ENCODE measurements at regions not wholly inside any gene's neighbourhood (a gene's known extent, or its start where the extent isn't known, plus 50 kb on each side); places are given as distances from the start of the nearest gene placed in this dataset.
A peak's percentile ranks its signal among the peaks of the same experiment; 100 is the strongest.

GRCh38 chrX:148371291-148371690, 129.1 kb upstream of the AFF2 start:
- no peak for DNase-seq

- no peak for DNase-seq
Measured at GRCh38 chrX:148372925-148373324, 127.5 kb upstream of the AFF2 start.

GRCh38 chrX:148376342-148376741, 124.1 kb upstream of the AFF2 start:
- no peak for DNase-seq

DNA sequence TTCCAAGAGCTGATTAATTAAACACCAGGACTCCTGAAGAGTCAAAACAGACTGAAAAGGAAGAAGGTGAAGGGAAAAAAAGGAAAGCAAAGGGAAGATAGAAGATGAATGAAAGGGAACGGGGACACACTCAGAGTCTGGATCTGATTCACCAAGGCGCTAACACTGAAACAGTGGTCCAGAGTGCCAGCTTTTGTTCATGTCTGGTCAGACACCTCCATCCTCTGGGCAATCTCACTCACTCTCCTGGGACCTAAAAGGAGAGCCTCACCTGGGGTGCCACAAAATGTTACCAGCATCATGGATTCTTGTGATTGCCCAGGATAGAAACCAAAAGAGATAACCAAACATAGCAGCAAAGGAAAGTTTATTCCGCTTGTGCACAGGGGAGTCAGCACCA, 120.3 kb upstream of the AFF2 start:
- DNase-seq, result no peak

GRCh38 chrX:148380650-148381561, 119.5 kb upstream of the AFF2 start:
- no peak for DNase-seq

- DNase-seq, result no peak
Measured at GRCh38 chrX:148381603-148382002, 118.8 kb upstream of the AFF2 start.

DNA sequence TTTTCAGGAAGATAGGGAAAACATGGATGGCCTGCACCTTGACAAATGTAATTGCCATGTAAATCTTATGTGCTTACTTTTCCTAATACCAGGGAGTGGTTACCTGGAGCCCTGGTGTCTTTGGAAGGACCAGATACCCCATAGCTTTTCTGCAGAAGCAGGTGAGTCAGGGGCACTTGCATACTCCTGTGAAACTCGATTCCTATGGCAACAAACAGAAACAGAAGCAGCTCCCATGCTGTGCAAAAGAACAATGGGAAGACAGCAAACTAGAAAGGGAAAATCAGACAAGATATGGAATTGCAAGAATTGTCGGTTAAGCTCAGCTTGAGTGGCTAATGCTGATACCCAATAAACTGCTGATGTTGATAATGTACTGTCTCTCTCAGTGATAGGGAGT, 117.4 kb upstream of the AFF2 start:
- no peak for DNase-seq

GRCh38 chrX:148385471-148385870, 114.9 kb upstream of the AFF2 start:
- DNase-seq, result no peak

DNA sequence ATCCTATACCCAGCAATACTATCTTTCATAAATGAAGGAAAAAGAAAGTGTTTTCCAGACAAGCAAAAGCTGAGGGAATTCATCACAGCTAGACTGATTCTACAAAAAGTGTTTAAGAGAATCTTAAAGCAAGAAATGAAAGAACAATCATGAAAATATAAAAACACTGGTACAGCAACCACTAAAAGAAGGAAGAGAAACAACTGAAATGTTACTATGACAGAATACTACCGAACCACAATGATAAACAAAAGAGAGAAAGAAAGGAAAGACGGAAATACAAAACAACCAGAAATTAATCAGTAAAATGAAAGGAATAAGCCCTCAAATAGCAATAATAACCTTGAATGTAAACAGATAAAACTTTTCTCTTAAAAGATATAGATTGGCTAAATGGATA, 110.8 kb upstream of the AFF2 start:
- DNase-seq, result no peak

DNA sequence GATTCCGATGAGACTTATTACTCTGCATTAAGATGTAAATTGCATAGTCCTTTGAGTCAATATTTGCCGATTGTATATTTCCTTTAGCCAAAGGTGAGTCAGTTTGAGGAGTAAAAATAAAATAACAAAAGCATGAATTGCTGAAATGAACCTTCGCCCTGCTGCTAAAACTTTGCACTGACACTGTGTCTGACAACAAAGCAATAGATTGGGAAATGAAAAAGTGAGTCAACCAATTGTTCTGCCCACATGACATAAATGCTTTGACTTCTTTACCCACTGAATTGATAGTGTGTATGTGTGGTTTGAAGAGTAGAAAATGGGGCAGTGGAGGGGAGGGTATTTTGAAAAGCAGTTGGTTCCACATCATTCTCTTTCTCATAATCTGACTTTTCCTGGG, 88.4 kb upstream of the AFF2 start:
- DNase-seq, result no peak

- no peak for DNase-seq
Measured at GRCh38 chrX:148416142-148416541, 84.3 kb upstream of the AFF2 start.

GRCh38 chrX:148416931-148417330, 83.5 kb upstream of the AFF2 start:
- DNase-seq, result no peak

DNA sequence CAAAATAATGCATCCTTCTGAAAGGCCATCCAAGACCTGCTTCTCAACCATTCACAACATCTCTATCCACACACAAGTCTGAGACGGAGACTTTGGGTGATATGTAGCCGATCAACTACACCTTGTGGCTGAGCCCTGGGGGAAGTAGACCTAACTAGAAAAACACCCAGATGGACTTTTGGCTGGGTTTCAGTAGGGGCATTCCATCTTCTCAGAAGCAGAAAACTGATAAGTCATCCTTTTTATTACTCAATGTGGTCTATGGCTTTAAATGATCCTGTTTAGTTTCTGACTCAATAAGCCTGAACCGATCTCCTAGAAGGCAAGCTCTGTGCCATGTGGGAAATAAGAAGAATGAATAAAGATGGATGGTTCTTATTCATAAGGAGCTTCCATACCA, 82.5 kb upstream of the AFF2 start:
- no peak for DNase-seq

- no peak for DNase-seq
Measured at GRCh38 chrX:148422526-148422925, 77.9 kb upstream of the AFF2 start.

DNA sequence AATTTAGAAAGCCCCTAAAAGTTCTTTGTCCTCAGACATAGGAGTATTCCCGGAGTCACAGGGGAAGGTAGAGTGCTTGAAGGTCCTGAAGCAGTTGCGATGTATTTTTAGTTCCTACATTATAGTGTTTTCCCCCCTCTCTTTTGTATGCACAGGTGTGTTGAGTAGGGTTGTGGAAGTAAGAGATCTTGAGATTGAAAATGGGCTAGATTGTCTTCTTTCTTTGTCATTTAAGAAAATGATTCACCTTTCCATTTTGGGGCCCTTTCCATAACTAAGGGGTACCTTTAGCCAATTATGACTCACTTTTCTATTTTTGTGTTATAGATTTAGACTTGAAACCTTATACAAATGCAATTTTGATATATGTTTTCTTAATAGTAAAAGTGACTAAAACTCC, 75.8 kb upstream of the AFF2 start:
- no peak for DNase-seq

GRCh38 chrX:148426467-148426866, 74.0 kb upstream of the AFF2 start:
- peak; percentile 4 for DNase-seq

DNA sequence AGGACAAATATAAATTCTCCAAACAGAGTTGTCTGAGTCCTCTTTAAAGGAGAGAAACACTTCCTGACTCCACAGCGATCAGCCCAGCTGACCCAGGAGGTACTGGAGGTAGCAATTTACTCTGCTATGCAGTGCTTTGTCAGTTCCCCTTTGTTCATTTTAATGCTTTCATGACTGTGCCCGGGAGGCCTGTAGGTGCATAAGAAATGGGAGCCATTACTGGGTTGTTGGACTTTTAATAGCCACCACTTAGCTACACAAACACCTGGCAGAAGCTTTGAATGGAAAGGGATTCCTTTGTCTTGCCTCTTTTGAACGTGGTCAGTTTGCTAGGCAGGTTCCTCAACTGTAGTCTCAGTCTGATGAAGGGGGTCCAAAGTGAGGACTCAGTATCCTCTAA, 59.0 kb upstream of the AFF2 start:
- peak; percentile 65 for DNase-seq

DNA sequence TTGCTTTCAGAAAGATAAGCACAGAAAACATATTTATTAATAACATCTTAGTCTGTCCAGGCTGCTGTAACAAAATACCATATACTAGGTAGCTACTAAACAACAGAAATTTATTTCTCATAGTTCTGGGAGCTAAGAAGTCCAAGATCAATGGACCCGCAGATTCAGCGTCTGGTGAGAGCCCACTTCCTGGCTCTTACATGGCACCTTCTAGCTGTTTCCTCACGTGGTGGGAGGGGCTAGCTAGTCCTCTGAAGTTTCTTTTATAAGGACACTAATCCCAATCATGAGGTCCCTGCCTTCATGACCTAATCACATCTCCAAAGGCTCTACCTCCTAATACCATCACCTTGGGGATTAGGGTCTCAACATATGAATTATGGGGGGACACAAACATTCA, 57.2 kb upstream of the AFF2 start:
- DNase-seq, result no peak

DNA sequence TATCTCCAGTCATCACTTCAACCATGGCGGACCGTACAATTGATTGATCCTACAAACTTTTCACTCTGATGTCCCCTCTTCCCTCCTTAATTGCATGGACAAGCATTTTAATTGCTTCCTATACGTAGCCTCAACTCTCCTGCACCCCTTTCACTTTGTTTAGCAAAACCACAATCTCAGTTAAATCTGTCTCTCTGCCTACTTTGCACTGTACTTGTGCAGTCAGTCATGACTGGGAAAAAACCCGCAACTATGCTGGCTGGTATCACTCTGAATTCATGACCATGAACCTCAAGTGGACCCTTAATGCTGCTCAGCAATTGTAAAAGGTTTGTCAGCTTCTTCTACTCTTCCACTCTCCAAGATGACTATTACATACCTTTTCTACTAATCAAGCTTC, 51.7 kb upstream of the AFF2 start:
- DNase-seq, result no peak

Data from NCI-H69 (cell line).